ENCODE measurements at regions not wholly inside any gene's neighbourhood (a gene's known extent, or its start where the extent isn't known, plus 50 kb on each side); places are given as distances from the start of the nearest gene placed in this dataset.

GRCh38 chr14:59090572-59090971 lies 97.9 kb upstream of the DAAM1 start:
- DNase-seq (no peak), ATAC-seq (no peak)
- 63 to 69% methylated on average over 4 of the region's 4 CpGs for WGBS, 2 donors
- no peaks in the 10 kb centered on the region for H3K9me3 ChIP-seq
- H3K27me3 ChIP-seq, result no peaks in the 10 kb centered on the region
- TF ChIP-seq CTCF (IDR thresholded peaks at IDR 0.05) (no peak), POLR2A (IDR thresholded peaks at IDR 0.05) (no peak)
- H3K36me3 ChIP-seq (replicated peaks in 1 of 2; ENCODE audit: insufficient read depth in 1 of 2, low read depth in 2 of 2), result no peaks in the 10 kb centered on the region
- H3K4me3 ChIP-seq, result no peak overlapping the region
- intact Hi-C loops (cut with DNase I), result no loop called here
- no peak overlapping the region for H3K27ac ChIP-seq
- H3K4me1 ChIP-seq, result no peaks in the 10 kb centered on the region

- Histone ChIP-seq H3K4me3 (no peak overlapping the region), H3K9me3 (no peaks in the 10 kb centered on the region), H3K36me3 (replicated peaks in 1 of 2; ENCODE audit: insufficient read depth in 1 of 2, low read depth in 2 of 2) (no peaks in the 10 kb centered on the region), H3K4me1 (no peaks in the 10 kb centered on the region), H3K27ac (no peak overlapping the region), H3K27me3 (no peaks in the 10 kb centered on the region)
- no peak for DNase-seq
- 54 to 62% methylated on average over 4 of the region's 4 CpGs for WGBS, 2 donors
- ATAC-seq, result no peak
- intact Hi-C loops (cut with DNase I), result no loop called here
- TF ChIP-seq POLR2A (IDR thresholded peaks at IDR 0.05) (no peak), CTCF (IDR thresholded peaks at IDR 0.05) (no peak)
Observed at GRCh38 chr14:59091404-59091803, 97.1 kb upstream of the DAAM1 start.

- H3K4me3 ChIP-seq, result no peak overlapping the region
- TF ChIP-seq CTCF (IDR thresholded peaks at IDR 0.05), result no peak
- TF ChIP-seq POLR2A (IDR thresholded peaks at IDR 0.05), result no peak
- no peaks in the 10 kb centered on the region for H3K27me3 ChIP-seq
- H3K36me3 ChIP-seq (replicated peaks in 1 of 2; ENCODE audit: insufficient read depth in 1 of 2, low read depth in 2 of 2), result no peaks in the 10 kb centered on the region
- H3K9me3 ChIP-seq, result no peaks in the 10 kb centered on the region
- no peaks in the 10 kb centered on the region for H3K4me1 ChIP-seq
- H3K27ac ChIP-seq, result no peak overlapping the region
- DNase-seq (no peak), ATAC-seq (no peak)
- intact Hi-C loops (cut with DNase I), result no loop called here
- WGBS, 2 donors, result 44 to 45% methylated on average over 4 of the region's 4 CpGs
Observed at GRCh38 chr14:59091976-59092375, 96.5 kb upstream of the DAAM1 start.

- Histone ChIP-seq H3K4me3 (no peak overlapping the region), H3K9me3 (no peaks in the 10 kb centered on the region), H3K4me1 (no peaks in the 10 kb centered on the region), H3K27ac (no peak overlapping the region), H3K27me3 (no peaks in the 10 kb centered on the region), H3K36me3 (replicated peaks in 1 of 2; ENCODE audit: insufficient read depth in 1 of 2, low read depth in 2 of 2) (no peaks in the 10 kb centered on the region)
- no peak for DNase-seq
- intact Hi-C loops (cut with DNase I), result no loop called here
- WGBS, 2 donors, result 75 to 78% methylated on average over 7 of the region's 7 CpGs
- TF ChIP-seq POLR2A (IDR thresholded peaks at IDR 0.05) (no peak), CTCF (IDR thresholded peaks at IDR 0.05) (no peak)
- ATAC-seq, result no peak
Observed at GRCh38 chr14:59093902-59094301, 94.6 kb upstream of the DAAM1 start.

GRCh38 chr14:59096303-59096702 lies 92.2 kb upstream of the DAAM1 start:
- Histone ChIP-seq H3K36me3 (replicated peaks in 1 of 2; ENCODE audit: insufficient read depth in 1 of 2, low read depth in 2 of 2) (no peaks in the 10 kb centered on the region), H3K27me3 (no peaks in the 10 kb centered on the region), H3K9me3 (no peaks in the 10 kb centered on the region), H3K4me3 (no peak overlapping the region), H3K4me1 (no peaks in the 10 kb centered on the region), H3K27ac (no peak overlapping the region)
- intact Hi-C loops (cut with DNase I), result no loop called here
- 34 to 40% methylated on average over 2 of the region's 2 CpGs for WGBS, 2 donors
- TF ChIP-seq CTCF (IDR thresholded peaks at IDR 0.05), result no peak
- no peak for TF ChIP-seq POLR2A (IDR thresholded peaks at IDR 0.05)
- DNase-seq (no peak), ATAC-seq (no peak)
